ENCODE measurements at regions not wholly inside any gene's neighbourhood (a gene's known extent, or its start where the extent isn't known, plus 50 kb on each side); places are given as distances from the start of the nearest gene placed in this dataset.
A peak's percentile ranks its signal among the peaks of the same experiment; 100 is the strongest.

- H3K4me1 Mint-ChIP-seq, result no peaks in the 10 kb centered on the region
- H3K27ac ChIP-seq (ENCODE audit: low read depth, low read length), result no peak overlapping the region
- H3K4me1 ChIP-seq (ENCODE audit: insufficient read depth, low read length), result no peaks in the 10 kb centered on the region
- no peak overlapping the region for H3K4me3 Mint-ChIP-seq
- H3K36me3 Mint-ChIP-seq, result peaks cover 0 to 1% (median 0%) of the 10 kb centered on the region in 3 donors
- no peaks in the 10 kb centered on the region for H3K9me3 Mint-ChIP-seq
- no peak overlapping the region for H3K4me3 ChIP-seq (ENCODE audit: low read length)
- no peaks in the 10 kb centered on the region for H3K9me3 ChIP-seq (ENCODE audit: low read length)
- peak overlapping the region in 1 of 8 donors; percentile 66 for H3K27ac Mint-ChIP-seq
- ChIA-PET POLR2A (no interaction called here), CTCF (interaction anchor here (2.9 kb wide), 1 partner anchor 161 kb away, joined by 11 read pairs; no protein-coding TSS in a partner anchor)
- peaks cover 9 to 12% of the 10 kb centered on the region in 2 donors for H3K27me3 Mint-ChIP-seq
- no peak for DNase-seq
- no peaks in the 10 kb centered on the region for H3K27me3 ChIP-seq (ENCODE audit: insufficient read depth, low read length, poor library complexity, severe bottlenecking)
- no peaks in the 10 kb centered on the region for H3K36me3 ChIP-seq (ENCODE audit: insufficient read depth, low read length)
These were observed 88.2 kb upstream of the SLC25A33 start for GRCh38 chr1:9451081-9451480.

GRCh38 chr1:9452516-9453140, 86.6 kb upstream of the SLC25A33 start:
- no peak overlapping the region for H3K4me3 Mint-ChIP-seq
- H3K9me3 Mint-ChIP-seq, result no peaks in the 10 kb centered on the region
- H3K27ac ChIP-seq (ENCODE audit: low read depth, low read length), result no peak overlapping the region
- no peaks in the 10 kb centered on the region for H3K4me1 Mint-ChIP-seq
- no peak overlapping the region for H3K4me3 ChIP-seq (ENCODE audit: low read length)
- peaks cover 0 to 1% (median 0%) of the 10 kb centered on the region in 3 donors for H3K36me3 Mint-ChIP-seq
- H3K4me1 ChIP-seq (ENCODE audit: insufficient read depth, low read length), result no peaks in the 10 kb centered on the region
- H3K27ac Mint-ChIP-seq, result no peak overlapping the region
- H3K36me3 ChIP-seq (ENCODE audit: insufficient read depth, low read length), result no peaks in the 10 kb centered on the region
- H3K27me3 ChIP-seq (ENCODE audit: insufficient read depth, low read length, poor library complexity, severe bottlenecking), result no peaks in the 10 kb centered on the region
- H3K27me3 Mint-ChIP-seq, result peaks cover 12 to 13% of the 10 kb centered on the region in 2 donors
- no peak for DNase-seq
- POLR2A ChIA-PET, result interaction anchor here (0.6 kb wide), 1 partner anchor 274 kb away, joined by 3 read pairs; no protein-coding TSS in a partner anchor
- H3K9me3 ChIP-seq (ENCODE audit: low read length), result no peaks in the 10 kb centered on the region
- CTCF ChIA-PET, result interaction anchor here (2.9 kb wide), 1 partner anchor 163 kb away, joined by 11 read pairs; no protein-coding TSS in a partner anchor

GRCh38 chr1:9453375-9453774, 85.9 kb upstream of the SLC25A33 start:
- peaks cover 0 to 1% (median 0%) of the 10 kb centered on the region in 3 donors for H3K36me3 Mint-ChIP-seq
- no peak overlapping the region for H3K27ac Mint-ChIP-seq
- Histone ChIP-seq H3K4me3 (ENCODE audit: low read length) (no peak overlapping the region), H3K27me3 (ENCODE audit: insufficient read depth, low read length, poor library complexity, severe bottlenecking) (no peaks in the 10 kb centered on the region), H3K36me3 (ENCODE audit: insufficient read depth, low read length) (no peaks in the 10 kb centered on the region), H3K27ac (ENCODE audit: low read depth, low read length) (no peak overlapping the region), H3K4me1 (ENCODE audit: insufficient read depth, low read length) (no peaks in the 10 kb centered on the region), H3K9me3 (ENCODE audit: low read length) (no peaks in the 10 kb centered on the region)
- DNase-seq, result no peak
- ChIA-PET POLR2A (no interaction called here), CTCF (interaction anchor here (2.9 kb wide), 1 partner anchor 164 kb away, joined by 11 read pairs; no protein-coding TSS in a partner anchor)
- no peak overlapping the region for H3K4me3 Mint-ChIP-seq
- H3K4me1 Mint-ChIP-seq, result no peaks in the 10 kb centered on the region
- peaks cover 11 to 13% of the 10 kb centered on the region in 2 donors for H3K27me3 Mint-ChIP-seq
- H3K9me3 Mint-ChIP-seq, result no peaks in the 10 kb centered on the region

DNA sequence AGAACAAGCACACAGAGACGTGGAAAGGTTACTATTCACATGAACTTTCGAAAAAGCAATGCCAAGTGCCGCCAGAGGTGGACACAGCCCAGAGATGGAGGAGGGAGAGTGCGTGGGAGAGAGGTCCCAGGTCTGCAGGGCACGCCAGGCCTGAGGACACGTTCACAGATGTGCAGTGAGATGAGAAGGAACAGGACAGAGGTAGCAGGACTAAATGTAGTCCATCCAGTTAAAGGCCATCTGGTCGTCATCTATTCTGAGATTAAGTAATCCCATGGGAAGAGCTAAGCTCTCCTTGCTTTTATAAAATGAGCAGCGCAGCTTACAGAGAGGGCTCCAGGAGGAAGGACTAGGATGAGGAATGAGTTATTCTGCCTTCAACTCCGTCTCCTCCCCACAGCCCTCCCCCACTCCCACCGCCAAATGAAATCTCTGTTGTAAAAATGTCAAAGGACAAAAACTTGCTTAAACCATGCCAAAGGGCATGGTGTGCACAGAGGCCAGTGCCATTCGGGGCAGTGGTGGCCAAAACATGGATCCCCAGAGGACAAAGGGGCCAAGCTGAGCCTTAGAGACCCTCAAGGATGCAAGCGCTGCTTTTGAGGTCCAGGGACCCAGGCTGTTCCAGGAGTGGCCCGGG, 85.4 kb upstream of the SLC25A33 start:
- Mint-ChIP-seq H3K4me1 (no peaks in the 10 kb centered on the region), H3K36me3 (peaks cover 0 to 1% (median 0%) of the 10 kb centered on the region in 3 donors), H3K27ac (no peak overlapping the region), H3K9me3 (no peaks in the 10 kb centered on the region), H3K27me3 (peaks cover 9 to 13% of the 10 kb centered on the region in 2 donors), H3K4me3 (no peak overlapping the region)
- CTCF ChIA-PET, result interaction anchor here (2.1 to 3.3 kb wide), 2 partner anchors 164 to 343 kb away, joined by 5 to 51 read pairs; no protein-coding TSS in a partner anchor
- POLR2A ChIA-PET, result no interaction called here
- no peak for DNase-seq
- H3K4me3 ChIP-seq (ENCODE audit: low read length), result no peak overlapping the region
- H3K36me3 ChIP-seq (ENCODE audit: insufficient read depth, low read length), result no peaks in the 10 kb centered on the region
- H3K27me3 ChIP-seq (ENCODE audit: insufficient read depth, low read length, poor library complexity, severe bottlenecking), result no peaks in the 10 kb centered on the region
- no peak overlapping the region for H3K27ac ChIP-seq (ENCODE audit: low read depth, low read length)
- no peaks in the 10 kb centered on the region for H3K9me3 ChIP-seq (ENCODE audit: low read length)
- H3K4me1 ChIP-seq (ENCODE audit: insufficient read depth, low read length), result no peaks in the 10 kb centered on the region

DNA sequence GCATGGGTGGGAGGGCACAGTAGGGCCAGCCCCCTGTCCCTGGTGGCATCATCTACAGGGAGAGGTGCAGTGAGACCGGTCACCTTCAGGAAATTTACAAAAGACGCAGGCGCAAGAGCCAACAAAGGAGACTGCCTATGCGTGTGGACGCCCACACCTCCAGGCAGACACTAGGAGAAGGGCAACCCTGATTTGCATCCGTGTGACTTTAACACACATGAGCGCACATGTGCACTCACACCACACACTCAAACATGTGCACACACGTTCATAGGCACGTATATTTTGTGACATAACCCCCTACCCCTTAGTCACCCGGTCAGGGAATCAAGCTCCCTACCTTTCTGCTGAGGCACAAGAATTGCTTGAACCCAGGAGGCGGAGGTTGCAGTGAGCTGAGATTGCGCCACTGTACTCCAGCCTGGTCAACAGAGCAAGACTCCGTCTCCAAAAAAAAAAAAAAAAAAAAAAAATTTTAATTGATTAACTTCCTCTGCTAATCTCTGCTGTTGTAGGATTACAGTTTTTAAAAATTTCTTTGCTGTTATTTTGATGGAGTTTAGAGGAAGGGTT, 84.7 kb upstream of the SLC25A33 start:
- no peak overlapping the region for H3K27ac ChIP-seq (ENCODE audit: low read depth, low read length)
- POLR2A ChIA-PET, result no interaction called here
- CTCF ChIA-PET, result interaction anchor here (0.8 to 3.3 kb wide), 7 partner anchors 11 to 344 kb away, joined by 3 to 51 read pairs (median 7); no protein-coding TSS in a partner anchor

DNA sequence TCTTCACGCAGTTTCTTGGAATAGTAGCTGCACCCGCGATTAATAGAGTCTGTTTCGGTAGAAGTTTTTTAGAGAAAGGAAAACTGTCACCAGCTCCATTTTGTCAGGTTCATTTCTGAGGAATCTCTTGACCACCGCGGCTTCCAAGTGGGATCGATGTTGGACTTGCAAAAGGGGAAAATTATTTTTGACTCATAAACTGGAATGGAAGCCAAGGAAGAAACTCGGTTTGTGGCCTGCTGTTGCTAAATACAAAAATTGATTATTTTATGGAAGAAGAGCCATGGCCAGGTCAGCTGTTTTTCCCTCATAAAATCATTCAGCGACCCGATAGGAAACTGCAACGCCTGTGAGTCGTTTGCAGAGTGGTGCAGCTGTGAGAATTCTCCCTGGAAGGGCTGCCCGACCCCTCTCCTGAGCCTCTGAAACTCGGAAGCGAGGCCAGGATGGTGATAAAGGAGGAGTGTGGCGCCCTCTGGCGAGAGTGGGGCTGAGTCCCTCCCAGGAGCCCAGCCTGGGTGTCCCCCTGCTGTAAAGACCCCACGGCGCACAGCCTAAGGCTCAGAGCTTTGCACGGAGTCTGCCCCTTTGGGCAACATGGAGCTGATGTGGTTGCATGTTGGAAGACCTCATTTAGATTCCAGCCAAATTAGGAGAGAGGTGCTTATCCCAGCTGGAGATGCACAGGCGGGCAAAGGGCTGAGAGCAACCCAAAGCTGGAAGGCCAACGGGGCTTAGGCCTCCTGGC, 83.6 kb upstream of the SLC25A33 start:
- peaks cover 0 to 1% (median 0%) of the 10 kb centered on the region in 3 donors for H3K36me3 Mint-ChIP-seq
- no peaks in the 10 kb centered on the region for H3K4me1 Mint-ChIP-seq
- peaks cover 3 to 13% of the 10 kb centered on the region in 2 donors for H3K27me3 Mint-ChIP-seq
- no peak overlapping the region for H3K4me3 ChIP-seq (ENCODE audit: low read length)
- peak; percentile 41 to 67 (median 44) for DNase-seq
- POLR2A ChIA-PET, result interaction anchor here (0.8 to 0.9 kb wide), 2 partner anchors 166 to 221 kb away, joined by 3 read pairs; partner anchors contain the start of gene H6PD
- no peak overlapping the region for H3K27ac Mint-ChIP-seq
- H3K36me3 ChIP-seq (ENCODE audit: insufficient read depth, low read length), result no peaks in the 10 kb centered on the region
- H3K9me3 ChIP-seq (ENCODE audit: low read length), result no peaks in the 10 kb centered on the region
- no peaks in the 10 kb centered on the region for H3K9me3 Mint-ChIP-seq
- H3K27me3 ChIP-seq (ENCODE audit: insufficient read depth, low read length, poor library complexity, severe bottlenecking), result no peaks in the 10 kb centered on the region
- no peak overlapping the region for H3K27ac ChIP-seq (ENCODE audit: low read depth, low read length)
- H3K4me1 ChIP-seq (ENCODE audit: insufficient read depth, low read length), result no peaks in the 10 kb centered on the region
- CTCF ChIA-PET, result interaction anchor here (0.8 to 3.3 kb wide), 14 partner anchors 9 to 345 kb away, joined by 3 to 51 read pairs (median 4); no protein-coding TSS in a partner anchor
- no peak overlapping the region for H3K4me3 Mint-ChIP-seq

More for the DNA sequence above, 84.7 kb upstream of the SLC25A33 start:
- H3K4me1 ChIP-seq (ENCODE audit: insufficient read depth, low read length), result no peaks in the 10 kb centered on the region
- no peaks in the 10 kb centered on the region for H3K27me3 ChIP-seq (ENCODE audit: insufficient read depth, low read length, poor library complexity, severe bottlenecking)
- H3K27ac Mint-ChIP-seq, result peak overlapping the region in 1 of 8 donors; percentile 62
- no peaks in the 10 kb centered on the region for H3K36me3 ChIP-seq (ENCODE audit: insufficient read depth, low read length)
- no peaks in the 10 kb centered on the region for H3K4me1 Mint-ChIP-seq
- H3K9me3 Mint-ChIP-seq, result no peaks in the 10 kb centered on the region
- peaks cover 9 to 13% of the 10 kb centered on the region in 2 donors for H3K27me3 Mint-ChIP-seq
- DNase-seq, result no peak
- no peak overlapping the region for H3K4me3 Mint-ChIP-seq
- no peaks in the 10 kb centered on the region for H3K9me3 ChIP-seq (ENCODE audit: low read length)
- H3K36me3 Mint-ChIP-seq, result peaks cover 0 to 1% (median 0%) of the 10 kb centered on the region in 3 donors
- H3K4me3 ChIP-seq (ENCODE audit: low read length), result no peak overlapping the region

- no peak for DNase-seq
- POLR2A ChIA-PET, result no interaction called here
- Mint-ChIP-seq H3K27ac (no peak overlapping the region), H3K4me3 (no peak overlapping the region), H3K36me3 (peaks cover 0 to 1% (median 0%) of the 10 kb centered on the region in 3 donors), H3K4me1 (no peaks in the 10 kb centered on the region), H3K9me3 (no peaks in the 10 kb centered on the region), H3K27me3 (peaks cover 0 to 8% of the 10 kb centered on the region in 2 donors)
- no peaks in the 10 kb centered on the region for H3K27me3 ChIP-seq (ENCODE audit: insufficient read depth, low read length, poor library complexity, severe bottlenecking)
- H3K27ac ChIP-seq (ENCODE audit: low read depth, low read length), result no peak overlapping the region
- H3K9me3 ChIP-seq (ENCODE audit: low read length), result no peaks in the 10 kb centered on the region
- no peak overlapping the region for H3K4me3 ChIP-seq (ENCODE audit: low read length)
- no peaks in the 10 kb centered on the region for H3K4me1 ChIP-seq (ENCODE audit: insufficient read depth, low read length)
- H3K36me3 ChIP-seq (ENCODE audit: insufficient read depth, low read length), result no peaks in the 10 kb centered on the region
- CTCF ChIA-PET, result interaction anchor here (0.8 to 3.3 kb wide), 6 partner anchors 8 to 190 kb away, joined by 3 to 51 read pairs (median 8); no protein-coding TSS in a partner anchor
These were observed 82.4 kb upstream of the SLC25A33 start for GRCh38 chr1:9456833-9457232.
